ENCODE measurements at regions not wholly inside any gene's neighbourhood (a gene's known extent, or its start where the extent isn't known, plus 50 kb on each side); places are given as distances from the start of the nearest gene placed in this dataset.

GRCh38 chr11:110032957-110033570, 60.1 kb upstream of the ZC3H12C start:
- DNase-seq: no peak

DNA sequence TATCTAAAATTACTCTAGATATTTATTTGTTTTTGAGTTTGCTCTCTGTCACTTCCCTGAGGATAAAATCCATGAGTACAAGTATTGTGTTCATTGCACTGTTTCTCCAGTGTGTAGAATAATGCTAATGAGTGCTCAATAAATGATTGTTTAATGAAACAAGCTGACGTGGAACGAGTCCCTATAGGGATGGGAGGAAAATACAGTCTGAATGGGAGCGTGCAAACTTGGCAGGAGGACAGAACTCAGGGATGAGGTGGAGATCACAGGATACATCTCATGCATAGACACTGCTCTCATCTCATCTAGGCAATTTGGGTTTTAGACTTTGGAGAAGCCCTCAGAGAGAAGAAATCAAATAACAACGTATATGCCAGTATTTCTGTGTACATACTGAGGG, 58.4 kb upstream of the ZC3H12C start:
- DNase-seq: no peak

GRCh38 chr11:110035357-110035756, 57.8 kb upstream of the ZC3H12C start:
- no peak for DNase-seq

GRCh38 chr11:110038201-110038600, 55.0 kb upstream of the ZC3H12C start:
- no peak for DNase-seq

Measured in NCI-H2107 (cell line).